ENCODE measurements at regions not wholly inside any gene's neighbourhood (a gene's known extent, or its start where the extent isn't known, plus 50 kb on each side); places are given as distances from the start of the nearest gene placed in this dataset.

GRCh38 chr4:12499693-12500092, 984.4 kb downstream of the RAB28 start (continued):
- TF ChIP-seq ZNF280D (CRISPR knock-in tag; IDR thresholded peaks at IDR 0.05), result peak; percentile 84; the same call in 1 of the 2 replicates
- no peak for TF ChIP-seq FOXC1 (CRISPR knock-in tag; IDR thresholded peaks at IDR 0.05; ENCODE audit: borderline replicate concordance)
- no peak for TF ChIP-seq HIVEP1 (CRISPR knock-in tag; IDR thresholded peaks at IDR 0.05)
- peak; percentile 67; the same call in 1 of the 2 replicates for TF ChIP-seq RCOR2 (CRISPR knock-in tag; IDR thresholded peaks at IDR 0.05)
- no peak for TF ChIP-seq ZNF33B (CRISPR knock-in tag; IDR thresholded peaks at IDR 0.05)
- TF ChIP-seq NR2F2 (IDR thresholded peaks at IDR 0.05; ENCODE audit: borderline replicate concordance, low read depth), result peak; percentile 66; the same call in 1 of the 2 replicates
- peak; percentile 53; the same call in 1 of the 2 replicates for TF ChIP-seq ZMYM3 (CRISPR knock-in tag; IDR thresholded peaks at IDR 0.05)
- no peak for TF ChIP-seq TCF12 (IDR thresholded peaks at IDR 0.05)
- peak; percentile 61; the same call in 1 of the 2 replicates for TF ChIP-seq TCF12 (CRISPR knock-in tag; IDR thresholded peaks at IDR 0.05)
- TF ChIP-seq BHLHE40 (IDR thresholded peaks at IDR 0.05; ENCODE audit: low read length), result peak; percentile 89
- TF ChIP-seq ASH2L (IDR thresholded peaks at IDR 0.05; ENCODE audit: insufficient read length, low read depth, low read length), result peak; percentile 50
- TF ChIP-seq, protein P1, sequence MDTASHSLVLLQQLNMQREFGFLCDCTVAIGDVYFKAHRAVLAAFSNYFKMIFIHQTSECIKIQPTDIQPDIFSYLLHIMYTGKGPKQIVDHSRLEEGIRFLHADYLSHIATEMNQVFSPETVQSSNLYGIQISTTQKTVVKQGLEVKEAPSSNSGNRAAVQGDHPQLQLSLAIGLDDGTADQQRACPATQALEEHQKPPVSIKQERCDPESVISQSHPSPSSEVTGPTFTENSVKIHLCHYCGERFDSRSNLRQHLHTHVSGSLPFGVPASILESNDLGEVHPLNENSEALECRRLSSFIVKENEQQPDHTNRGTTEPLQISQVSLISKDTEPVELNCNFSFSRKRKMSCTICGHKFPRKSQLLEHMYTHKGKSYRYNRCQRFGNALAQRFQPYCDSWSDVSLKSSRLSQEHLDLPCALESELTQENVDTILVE (CRISPR knock-in tag; IDR thresholded peaks at IDR 0.05), result peak; percentile 73; the same call in 1 of the 2 replicates
- TF ChIP-seq PCBP2 (optimal IDR thresholded peaks at IDR 0.05; ENCODE audit: low read depth, low read length, poor library complexity, severe bottlenecking), result no peak
- peak; percentile 64 for TF ChIP-seq ARID3A (IDR thresholded peaks at IDR 0.05; ENCODE audit: low read depth, low read length)
- peak; percentile 81 for TF ChIP-seq ELF3 (CRISPR knock-in tag; IDR thresholded peaks at IDR 0.05)
- TF ChIP-seq RFX3 (CRISPR knock-in tag; IDR thresholded peaks at IDR 0.05), result 0 out of 2 replicates have a peak, but pooled peaks have one; percentile 17
- peak; percentile 100 for TF ChIP-seq ZNF44 (CRISPR knock-in tag; IDR thresholded peaks at IDR 0.05)
- peak; percentile 93 for TF ChIP-seq HDAC2 (CRISPR knock-in tag; IDR thresholded peaks at IDR 0.05)
- TF ChIP-seq REPIN1 (CRISPR knock-in tag; IDR thresholded peaks at IDR 0.05; ENCODE audit: borderline replicate concordance, low read depth), result peak; percentile 48; the same call in 1 of the 2 replicates
- no peak for TF ChIP-seq ZNF512 (CRISPR knock-in tag; IDR thresholded peaks at IDR 0.05)
- TF ChIP-seq, protein P2, sequence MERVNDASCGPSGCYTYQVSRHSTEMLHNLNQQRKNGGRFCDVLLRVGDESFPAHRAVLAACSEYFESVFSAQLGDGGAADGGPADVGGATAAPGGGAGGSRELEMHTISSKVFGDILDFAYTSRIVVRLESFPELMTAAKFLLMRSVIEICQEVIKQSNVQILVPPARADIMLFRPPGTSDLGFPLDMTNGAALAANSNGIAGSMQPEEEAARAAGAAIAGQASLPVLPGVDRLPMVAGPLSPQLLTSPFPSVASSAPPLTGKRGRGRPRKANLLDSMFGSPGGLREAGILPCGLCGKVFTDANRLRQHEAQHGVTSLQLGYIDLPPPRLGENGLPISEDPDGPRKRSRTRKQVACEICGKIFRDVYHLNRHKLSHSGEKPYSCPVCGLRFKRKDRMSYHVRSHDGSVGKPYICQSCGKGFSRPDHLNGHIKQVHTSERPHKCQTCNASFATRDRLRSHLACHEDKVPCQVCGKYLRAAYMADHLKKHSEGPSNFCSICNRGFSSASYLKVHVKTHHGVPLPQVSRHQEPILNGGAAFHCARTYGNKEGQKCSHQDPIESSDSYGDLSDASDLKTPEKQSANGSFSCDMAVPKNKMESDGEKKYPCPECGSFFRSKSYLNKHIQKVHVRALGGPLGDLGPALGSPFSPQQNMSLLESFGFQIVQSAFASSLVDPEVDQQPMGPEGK (CRISPR knock-in tag; IDR thresholded peaks at IDR 0.05), result peak; percentile 55; the same call in 1 of the 2 replicates

All from HepG2 (cell line).